Kidney capillary endothelial cell (primary cell): ENCODE measurements at regions not wholly inside any gene's neighbourhood (a gene's known extent, or its start where the extent isn't known, plus 50 kb on each side); places are given as distances from the start of the nearest gene placed in this dataset.

ENCODE experiments used
- DNase-seq: peaks from one replicate; pipeline ENCODE4 v3.0.0-alpha.2; 2018; ENCODE audit warnings: low spot score

DNA sequence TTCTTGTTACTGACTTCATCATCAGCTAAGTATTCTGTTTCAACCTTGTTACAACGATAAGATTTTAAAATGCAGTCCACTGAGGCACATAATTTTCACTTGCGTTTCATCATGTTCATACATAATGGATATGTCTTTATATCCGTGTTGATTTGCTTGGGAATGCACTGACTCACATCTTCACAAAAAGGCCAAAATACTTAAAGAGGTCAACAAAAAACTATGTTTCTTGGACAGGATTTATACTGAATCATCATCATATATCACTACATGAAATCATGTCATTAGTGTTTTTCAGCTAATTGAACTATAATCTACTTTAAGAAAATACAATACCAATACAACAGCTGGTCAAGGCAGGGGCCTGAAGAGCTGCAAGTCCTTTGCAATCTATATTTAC, 324.5 kb upstream of the KLF6 start:
- no peak for DNase-seq

DNA sequence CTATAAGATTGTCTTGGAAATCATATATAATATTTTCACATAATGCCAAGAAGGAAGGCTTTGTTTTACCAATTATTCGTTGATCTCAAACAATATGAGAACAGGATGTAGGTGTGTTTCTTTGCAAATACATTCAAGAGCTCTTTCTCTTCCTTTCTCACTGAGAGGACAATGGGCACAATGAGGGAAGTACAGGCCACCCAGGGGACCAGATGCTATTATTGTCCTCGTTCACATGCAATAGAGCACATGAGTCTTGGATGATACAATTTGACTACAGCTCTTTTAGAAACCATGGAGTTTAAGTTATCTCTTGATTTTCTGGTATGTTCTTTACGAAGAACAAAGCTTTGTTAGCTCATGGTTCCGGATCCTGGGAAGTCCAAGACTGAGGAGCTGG, 323.7 kb upstream of the KLF6 start:
- no peak for DNase-seq

DNA sequence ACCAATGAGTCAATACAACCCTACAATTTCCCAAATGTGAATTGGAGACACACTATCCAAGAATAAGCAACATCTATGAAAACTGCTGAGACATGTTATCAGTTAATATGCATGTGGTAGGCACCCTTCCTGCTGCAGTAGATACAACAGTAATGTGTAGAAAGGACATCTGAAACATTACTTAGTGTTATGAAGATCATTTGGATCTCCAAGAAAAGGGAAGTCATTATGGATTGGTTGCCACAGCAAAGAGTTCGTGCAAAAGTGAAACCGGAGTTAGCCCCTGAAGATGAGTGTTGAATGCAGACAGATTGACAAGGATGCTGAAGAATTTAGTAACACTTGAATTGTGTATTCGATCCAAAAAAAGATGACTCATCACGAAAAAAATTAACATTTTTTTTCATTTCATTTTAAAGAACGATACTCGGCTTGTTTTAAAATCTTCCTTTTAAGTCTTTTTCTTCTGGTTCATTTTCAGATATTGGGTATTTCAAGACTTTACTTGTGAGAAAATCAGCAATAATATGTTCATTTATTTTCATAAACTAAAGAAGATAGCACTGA, 322.4 kb upstream of the KLF6 start:
- no peak for DNase-seq

DNA sequence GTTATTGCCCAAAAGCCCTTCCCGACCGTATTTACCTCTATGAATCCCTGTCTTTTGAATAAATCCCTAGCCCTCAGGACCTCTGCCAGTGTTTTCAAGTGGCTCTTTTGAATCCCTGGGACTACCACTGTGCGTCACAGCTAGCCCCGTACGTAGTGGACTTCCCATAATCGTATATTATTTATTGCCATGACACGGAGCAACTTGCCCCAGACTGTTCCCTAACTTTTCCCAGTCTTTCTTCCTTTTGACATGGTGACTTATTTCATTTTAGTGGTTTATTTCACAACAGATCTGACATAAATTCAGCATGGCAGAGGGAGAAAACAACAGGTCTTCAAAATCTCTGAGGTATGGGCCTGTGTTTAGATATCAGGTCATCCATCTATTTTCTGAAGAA, 318.6 kb upstream of the KLF6 start:
- DNase-seq = no peak

DNA sequence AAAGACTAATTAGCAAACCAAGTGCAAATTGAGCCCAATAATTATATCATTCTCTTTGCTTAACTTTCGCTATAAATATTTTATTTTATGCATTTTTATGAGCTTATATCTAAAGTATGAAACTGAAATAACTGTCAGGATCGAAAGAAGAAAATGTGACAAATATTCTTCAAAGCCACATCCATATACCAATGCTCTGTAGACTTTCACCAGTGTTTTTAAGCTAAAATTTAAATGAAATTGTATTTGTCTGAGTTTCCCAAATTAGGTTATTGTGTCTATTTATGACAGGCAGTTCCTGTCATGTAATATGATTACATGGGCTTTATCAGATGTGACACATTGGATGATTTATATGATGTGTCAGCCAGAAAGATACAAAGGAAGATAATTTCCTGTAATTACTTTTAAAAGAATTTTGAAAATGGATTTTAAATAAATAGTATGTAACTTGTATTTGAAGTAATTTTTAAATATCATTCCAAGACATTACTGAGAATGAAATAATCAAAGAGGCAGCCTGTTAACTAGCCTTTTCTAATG, 317.9 kb upstream of the KLF6 start:
- DNase-seq = peak; percentile 48

DNA sequence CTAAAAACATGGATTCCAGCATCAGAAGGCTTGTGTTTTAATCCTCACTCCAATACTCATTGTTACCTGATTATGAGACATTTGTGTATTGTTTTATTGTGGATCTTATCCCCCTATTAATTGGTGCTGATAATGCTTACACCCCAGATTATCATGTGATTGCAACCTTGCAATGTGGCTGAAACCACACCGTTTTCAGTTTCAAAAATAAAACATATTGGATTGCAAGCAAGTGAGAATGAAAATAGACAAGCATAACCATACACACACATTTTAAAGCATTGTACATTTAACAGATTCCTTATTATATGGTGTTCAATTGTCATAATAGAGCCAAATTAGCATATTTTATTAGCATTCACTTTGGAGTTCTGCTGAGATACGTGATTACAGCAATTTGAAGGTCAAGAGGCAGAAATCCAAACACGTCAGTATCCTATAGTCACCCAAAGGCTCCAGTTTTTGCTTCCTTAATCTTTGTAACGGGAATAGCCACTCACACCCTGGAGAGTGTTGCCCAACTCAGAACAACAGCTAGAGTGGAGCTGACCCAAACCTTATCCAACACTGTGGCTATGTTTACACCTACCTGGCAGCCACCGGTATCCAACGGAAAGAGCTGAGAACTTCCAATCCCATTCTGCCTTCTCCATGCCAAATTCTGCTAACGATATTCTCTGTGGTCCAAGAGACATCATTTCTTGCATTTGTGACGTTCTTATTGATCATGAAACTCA, 317.1 kb upstream of the KLF6 start:
- no peak for DNase-seq

DNA sequence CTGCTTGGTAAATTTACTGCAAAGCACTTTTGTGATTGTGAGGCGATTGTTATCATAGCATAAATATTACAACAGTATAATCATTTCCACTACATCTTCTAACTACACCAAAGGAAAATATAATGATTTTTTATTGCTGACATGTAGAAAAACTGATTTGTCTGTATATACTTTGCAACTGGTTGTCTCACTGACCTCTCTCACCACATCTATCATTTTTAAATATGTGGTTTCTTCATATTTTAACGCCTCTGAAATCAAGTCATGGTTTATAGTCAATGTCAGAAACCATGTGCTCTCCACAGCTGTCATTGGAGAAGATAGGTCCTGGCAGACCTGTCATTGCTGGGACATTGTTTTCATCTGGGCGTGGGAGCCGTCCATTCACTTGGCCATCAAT, 315.4 kb upstream of the KLF6 start:
- no peak for DNase-seq

DNA sequence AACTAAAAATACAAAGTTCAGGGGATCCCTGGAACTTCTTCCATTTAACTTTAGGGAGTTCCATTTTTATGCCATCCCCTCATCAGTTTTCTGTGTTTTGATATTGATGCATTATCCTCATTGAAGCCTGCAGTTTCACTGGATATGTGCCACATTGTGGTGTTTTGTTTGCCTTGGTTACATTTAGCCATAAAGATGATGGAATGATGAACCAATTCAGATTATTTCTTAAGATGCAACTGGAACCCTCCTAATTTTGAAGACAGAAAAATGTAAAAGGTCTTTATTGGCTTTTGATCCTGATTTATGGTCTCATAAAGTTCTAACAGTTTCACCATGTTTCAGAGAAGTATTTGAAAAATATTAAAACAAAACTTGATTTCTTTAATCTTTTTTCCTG, 314.2 kb upstream of the KLF6 start:
- DNase-seq = no peak

DNA sequence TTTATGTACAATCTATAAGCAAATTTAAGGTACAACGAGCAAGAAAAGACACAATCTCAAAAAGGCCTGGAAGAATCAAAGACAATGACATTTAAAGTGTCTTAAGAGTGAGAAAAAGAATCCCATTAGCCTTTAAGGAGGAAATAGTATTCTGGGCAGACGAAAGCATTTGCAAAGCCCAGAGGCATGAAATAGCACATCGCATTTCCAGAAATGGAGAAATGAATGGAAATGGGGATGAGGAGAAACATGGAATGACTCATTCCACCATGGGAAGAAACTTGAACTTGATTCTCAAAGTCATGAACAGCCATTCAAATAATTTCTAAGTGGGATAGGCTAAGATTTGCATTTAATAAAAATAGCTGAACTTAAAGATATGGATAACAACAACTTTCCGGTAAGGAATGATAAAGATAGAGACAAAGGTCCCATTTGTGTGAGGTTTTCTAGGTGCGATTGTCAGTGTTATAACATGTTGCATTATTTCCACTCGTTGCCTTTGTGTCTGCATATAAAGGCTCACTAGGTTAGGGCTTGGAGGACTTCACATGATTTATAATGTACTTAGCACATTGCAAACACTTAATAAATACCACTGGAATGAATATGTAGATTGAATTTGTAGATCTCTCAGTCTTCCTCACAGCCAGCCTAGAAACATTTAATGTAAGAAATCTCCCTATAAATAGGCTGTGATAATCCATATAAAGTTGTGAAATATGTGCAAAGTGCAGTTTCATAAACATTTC, 310.3 kb upstream of the KLF6 start:
- DNase-seq = no peak

DNA sequence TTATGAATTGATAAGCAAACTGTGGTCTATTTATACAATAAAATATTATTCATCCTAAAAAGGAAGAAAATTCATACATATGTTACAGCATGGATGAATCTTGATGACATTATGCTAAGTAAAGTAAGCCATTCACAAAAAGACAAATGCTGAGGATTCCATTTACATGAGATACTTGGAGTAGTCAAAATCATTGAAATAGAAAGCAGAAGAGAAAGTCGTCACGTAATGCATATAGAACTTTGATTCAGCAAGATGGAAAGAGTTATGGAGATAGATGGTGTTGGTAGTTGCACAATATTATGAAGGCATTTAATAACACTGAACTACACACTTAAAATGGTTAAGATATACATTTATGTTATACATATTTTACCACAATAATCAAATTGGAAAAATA, 309.7 kb upstream of the KLF6 start:
- DNase-seq = no peak

DNA sequence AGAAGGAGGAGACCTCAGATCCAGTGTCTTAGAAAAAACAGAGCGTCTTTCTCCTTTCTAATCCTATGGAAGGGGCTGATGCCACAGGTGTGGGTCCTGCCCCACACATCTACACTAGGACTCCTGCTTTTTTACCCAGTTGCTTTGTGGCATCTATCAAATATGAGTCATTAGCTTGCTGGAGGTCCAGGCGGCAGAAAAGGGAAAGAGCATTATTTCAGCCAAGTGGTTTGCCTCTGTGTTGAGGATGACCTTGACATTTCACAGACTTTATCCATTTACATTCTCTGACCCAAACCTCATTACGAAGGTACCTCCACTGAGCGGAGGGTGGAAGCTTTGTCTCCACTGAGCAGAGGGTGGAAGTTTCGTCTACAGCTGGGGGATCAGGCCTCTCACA, 308.4 kb upstream of the KLF6 start:
- DNase-seq = no peak

DNA sequence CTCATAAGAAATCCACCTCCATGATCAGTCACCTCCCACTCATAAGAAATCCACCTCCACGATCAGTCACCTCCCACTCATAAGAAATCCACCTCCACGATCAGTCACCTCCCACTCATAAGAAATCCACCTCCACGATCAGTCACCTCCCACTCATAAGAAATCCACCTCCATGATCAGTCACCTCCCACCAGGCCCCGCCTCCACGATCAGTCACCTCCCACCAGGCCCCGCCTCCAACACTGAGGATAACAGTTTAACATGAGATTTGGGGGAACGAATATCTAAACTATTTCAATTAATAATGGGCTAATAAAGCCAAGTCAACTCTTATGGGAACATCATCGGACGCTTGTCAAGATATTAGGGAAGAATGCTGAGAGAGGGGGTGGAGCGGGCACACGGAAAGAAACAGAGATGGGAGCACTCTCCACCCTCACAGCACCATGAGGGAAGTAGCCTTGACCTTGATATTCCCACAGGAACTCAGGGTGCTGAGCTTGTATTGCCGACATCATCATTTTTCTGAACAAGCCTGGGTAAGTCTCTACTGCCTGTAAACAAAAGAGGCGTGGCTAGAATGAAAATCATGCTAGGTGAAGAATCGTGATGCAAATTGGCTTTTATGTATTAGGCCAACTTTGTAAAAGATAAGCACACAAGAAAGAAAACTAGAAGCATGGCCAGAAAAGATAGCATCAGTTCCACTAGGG, 303.5 kb upstream of the KLF6 start:
- no peak for DNase-seq

DNA sequence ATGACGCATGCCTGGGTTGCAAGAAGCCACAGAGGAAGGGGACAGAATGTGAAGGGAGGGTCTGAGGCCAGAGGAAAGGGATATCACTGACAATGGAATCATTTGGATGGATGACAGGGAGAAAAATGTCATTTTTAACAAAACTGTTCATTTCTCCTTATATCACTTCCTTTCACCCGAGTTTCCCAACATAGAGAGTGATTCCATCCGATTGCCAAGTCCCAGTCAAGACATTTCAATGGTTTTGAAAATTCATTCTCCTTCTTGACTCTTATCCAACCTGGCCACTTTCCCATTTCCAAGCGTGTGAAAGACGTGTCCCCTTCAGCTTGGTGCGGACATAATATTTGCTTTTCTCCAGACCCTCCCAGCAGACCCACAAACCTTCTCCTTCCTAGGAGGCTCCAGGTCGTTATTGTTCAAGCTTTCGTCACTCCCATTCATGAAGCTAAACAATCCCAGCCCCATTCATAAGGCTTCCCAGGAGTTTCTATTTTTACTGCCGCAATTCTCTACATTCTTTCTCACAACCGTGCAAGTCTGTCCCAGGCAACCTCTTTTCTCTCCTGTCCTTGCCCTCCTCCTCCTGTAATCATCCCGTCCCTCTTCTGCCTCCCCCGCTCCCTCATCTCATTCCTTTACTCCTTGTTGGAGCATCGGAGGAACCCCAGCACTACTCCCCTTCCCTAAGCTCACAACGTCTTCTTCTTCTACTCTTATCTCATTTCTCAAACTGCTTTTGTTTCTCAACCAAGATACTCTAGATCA, 301.3 kb upstream of the KLF6 start:
- peak; percentile 51 for DNase-seq

DNA sequence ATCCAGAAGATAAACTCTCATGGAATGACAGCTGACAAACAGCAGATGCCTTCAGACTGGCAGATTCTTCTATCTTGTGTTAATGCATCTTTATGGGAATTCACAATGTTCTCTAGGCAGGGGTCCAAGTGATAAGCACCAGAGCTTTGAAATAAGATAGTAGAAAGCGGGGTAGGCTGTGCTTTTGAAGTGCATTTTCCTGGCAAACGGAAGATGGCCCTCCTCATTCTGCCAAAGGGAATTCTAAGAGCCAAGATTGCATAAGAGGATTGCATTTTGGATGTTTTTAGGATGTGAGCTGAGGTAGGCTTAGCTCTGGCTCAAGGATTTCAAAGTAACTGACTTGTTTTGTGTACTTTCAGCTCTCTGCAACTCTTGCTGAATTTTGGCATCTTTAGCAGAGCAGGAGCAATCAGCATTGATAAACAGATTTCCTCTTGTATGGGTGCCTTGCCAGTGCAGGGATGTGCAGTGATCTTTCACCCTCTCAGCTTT, 298.5 kb upstream of the KLF6 start:
- no peak for DNase-seq

DNA sequence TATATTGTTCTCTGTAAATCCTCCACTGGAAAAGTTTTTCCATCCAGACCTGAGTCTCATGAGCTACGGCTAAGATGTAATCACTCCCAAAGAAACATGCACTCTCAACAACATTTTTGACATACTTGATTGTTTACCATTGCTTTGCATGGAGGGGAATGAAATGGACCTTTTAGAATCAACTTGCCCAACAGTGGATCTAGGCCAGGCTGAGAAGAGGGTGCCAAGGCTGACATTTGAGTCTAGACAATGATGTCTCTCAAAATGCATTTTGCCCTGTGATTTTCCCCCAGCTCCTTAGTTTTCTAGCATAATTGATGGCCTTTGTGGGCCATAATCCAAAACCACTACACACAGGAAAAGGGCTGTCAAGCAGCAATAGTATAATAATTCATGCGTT, 297.9 kb upstream of the KLF6 start:
- no peak for DNase-seq

DNA sequence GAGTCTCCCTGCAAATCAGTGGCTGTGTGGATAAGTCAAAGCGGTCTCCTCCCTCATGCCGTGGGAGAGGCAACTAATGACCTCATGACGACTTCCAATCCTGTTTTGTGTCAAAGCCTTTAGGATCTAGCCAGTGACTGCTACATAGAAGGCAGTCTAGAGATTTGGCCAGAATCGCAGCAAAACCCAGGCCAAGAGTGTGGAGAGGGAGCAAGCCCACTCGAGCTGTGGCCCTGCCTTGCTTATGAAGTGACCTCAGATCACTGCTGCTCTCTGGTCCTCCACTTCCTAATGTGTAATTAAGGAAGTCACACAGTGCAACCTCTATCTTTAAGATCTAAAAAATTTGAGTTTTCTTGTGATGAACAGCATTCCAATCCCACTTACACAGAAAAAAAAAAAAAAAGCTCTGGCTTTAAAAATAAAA, 296.7 kb upstream of the KLF6 start:
- no peak for DNase-seq

DNA sequence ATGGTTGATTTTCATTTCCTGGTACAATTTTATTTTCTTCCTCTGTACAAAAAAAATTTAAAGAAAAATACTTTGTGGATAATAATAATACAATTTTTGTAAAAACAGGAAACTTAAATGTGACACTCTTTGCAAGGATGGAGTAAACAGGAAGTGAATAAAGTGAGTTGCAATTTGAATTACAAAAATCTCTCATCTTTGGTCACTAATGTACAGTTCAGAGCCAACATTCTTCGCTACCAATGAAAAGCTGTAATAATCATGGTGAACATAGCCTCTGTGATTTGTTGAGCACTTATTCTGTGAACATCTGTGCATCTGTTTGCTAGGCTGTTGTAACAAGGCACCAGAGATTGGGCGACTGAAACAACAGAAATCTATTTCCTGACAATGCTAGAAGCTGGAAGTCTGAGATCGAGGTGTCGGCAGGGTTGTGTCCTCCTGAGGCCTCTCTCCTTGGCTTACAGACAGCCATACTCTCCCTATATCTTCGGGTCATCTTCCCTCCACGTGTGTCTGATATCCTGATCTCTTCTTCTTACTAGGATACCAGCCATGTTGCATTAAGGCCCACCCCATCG, 295.3 kb upstream of the KLF6 start:
- no peak for DNase-seq

DNA sequence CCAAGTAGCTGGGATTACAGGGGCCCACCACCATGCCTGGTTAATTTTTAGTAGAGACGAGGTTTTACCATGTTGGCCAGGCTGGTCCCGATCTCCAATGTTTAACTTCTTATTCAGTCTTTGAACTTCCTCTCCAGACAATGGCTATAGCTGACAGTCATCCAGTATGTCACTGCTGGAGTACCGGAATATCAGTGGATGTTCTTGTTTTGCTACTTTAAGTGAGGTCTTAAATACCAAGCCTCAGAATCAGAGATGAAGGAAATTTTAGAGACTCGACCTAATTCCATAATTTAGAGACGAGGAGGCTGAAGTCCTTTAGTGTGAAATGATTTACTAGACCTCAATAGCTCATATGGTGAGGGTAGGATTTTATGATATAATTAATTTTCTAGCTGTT, 294.8 kb upstream of the KLF6 start:
- DNase-seq = peak; percentile 63

DNA sequence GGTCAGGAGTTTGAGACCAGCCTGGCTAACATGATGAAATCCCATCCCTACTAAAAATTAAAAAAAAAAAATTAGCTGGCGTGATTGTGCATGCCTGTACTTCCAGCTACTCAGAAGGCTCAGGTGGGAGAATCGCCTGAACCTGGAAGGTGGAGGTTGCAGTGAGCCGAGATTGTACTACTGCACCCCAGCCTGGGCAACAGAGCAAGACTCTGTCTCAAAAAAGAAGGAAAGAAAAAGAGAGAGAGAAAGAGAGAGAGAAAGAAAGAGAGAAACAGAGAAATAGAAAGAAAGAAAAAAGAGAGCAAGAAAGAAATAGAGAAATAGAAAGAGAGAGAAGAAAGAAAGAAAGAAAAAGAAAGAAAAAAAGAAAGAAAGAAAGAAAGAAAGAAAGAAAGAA, 292.8 kb upstream of the KLF6 start:
- DNase-seq = no peak

DNA sequence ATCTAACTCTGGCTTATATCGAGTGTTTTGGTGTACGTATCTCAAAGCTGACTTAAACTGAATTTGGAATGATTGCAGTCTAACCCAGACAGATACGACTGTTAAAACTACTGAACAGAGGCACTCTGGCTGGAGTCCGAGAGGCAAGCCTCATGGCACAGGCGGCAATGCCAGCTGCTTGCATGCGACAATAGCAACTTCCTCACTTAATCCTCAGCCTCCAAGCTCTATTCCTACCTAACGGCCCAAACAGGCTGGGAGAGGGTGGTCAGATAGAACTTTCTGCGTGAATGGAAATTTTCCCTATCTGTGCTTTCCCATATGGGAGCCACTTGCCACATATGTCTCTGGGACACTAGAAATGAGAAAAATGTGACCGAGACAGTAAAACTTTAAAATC, 292.0 kb upstream of the KLF6 start:
- no peak for DNase-seq

DNA sequence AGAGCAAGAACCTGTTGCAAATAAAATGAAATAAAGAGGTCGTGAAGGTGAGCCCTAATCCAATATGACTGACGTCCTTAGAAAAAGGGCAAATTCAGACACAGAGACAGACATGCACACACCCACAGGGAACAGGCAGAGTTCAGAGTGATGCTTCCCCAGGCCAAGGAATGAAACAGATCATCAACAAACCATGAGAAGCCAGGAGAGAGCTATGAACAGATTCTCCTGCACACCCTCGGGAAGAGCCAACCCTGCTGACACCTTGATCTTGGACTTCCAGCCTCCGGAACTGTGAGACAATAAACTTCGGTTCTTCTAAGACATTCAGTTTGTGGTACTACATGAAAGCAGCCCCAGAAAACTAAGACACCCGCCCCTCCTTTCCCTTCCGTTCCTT, 290.4 kb upstream of the KLF6 start:
- no peak for DNase-seq
